ENCODE measurements at regions not wholly inside any gene's neighbourhood (a gene's known extent, or its start where the extent isn't known, plus 50 kb on each side); places are given as distances from the start of the nearest gene placed in this dataset.

DNA sequence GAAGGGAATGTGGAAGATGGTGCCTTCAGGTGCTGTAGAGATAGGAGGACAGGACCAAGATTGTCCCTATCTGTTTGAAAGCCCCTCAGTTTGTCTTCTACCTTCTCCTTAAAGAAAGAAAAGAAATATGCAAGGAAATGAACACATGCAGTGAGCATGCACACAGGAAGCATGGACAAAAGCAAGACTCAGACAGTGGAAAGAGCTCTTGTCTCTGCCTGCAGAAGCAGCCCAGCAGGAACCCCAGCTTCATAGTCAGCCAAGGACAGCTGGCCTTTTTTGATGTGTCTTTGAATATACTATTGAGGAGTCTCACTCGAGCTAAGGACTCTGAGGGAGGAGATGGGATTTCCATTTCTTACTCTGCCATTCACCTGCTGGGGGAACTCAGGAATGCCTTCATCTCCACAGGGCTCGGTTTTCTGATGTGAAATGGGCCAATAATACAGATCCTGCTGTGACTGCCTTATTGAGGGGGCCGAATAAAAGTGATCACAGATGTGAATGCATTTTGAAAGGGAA lies 132.5 kb upstream of the ADRA1B start:
- Histone ChIP-seq H3K4me1 (ENCODE audit: control insufficient read depth, insufficient read depth, low read length) (peaks cover 10% of the 10 kb centered on the region), H3K4me3 (ENCODE audit: low read length) (no peak overlapping the region), H3K27ac (ENCODE audit: low read length) (no peak overlapping the region), H3K27me3 (ENCODE audit: control insufficient read depth, insufficient read depth, low read length) (no peaks in the 10 kb centered on the region), H3K9me3 (replicated peaks; ENCODE audit: control insufficient read depth, low read depth, low read length) (no peaks in the 10 kb centered on the region), H3K36me3 (ENCODE audit: control insufficient read depth, insufficient read depth, low read length) (no peaks in the 10 kb centered on the region)
- 83% methylated on average over 1 of the region's 3 CpGs for WGBS (ENCODE audit: insufficient coverage)
- no peak for DNase-seq

DNA sequence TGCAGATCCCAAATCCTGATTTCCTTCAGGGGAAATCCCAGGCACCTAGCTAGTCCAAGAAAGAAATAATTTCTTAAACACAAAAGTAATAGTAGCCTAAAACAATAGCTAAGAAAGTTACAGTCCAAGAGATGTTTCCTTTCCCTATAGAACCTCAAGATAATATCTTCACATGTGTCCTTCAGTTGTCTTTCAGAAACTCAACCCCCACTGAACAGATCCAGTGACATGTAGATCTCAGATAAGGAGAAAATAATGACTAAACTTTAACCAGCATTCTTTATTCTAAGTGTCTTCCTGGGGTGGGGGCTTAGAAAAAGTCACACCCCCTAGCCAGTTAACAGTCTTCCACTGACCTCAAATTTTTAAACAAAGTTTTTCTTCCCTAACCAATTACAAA lies 131.3 kb upstream of the ADRA1B start:
- peaks cover 14% of the 10 kb centered on the region for H3K4me1 ChIP-seq (ENCODE audit: control insufficient read depth, insufficient read depth, low read length)
- H3K4me3 ChIP-seq (ENCODE audit: low read length) = no peak overlapping the region
- H3K36me3 ChIP-seq (ENCODE audit: control insufficient read depth, insufficient read depth, low read length) = no peaks in the 10 kb centered on the region
- no peak for DNase-seq
- no peaks in the 10 kb centered on the region for H3K27me3 ChIP-seq (ENCODE audit: control insufficient read depth, insufficient read depth, low read length)
- no peaks in the 10 kb centered on the region for H3K9me3 ChIP-seq (replicated peaks; ENCODE audit: control insufficient read depth, low read depth, low read length)
- no peak overlapping the region for H3K27ac ChIP-seq (ENCODE audit: low read length)

GRCh38 chr5:159785656-159786055 lies 130.6 kb upstream of the ADRA1B start:
- peak; percentile 88 for DNase-seq
- H3K4me1 ChIP-seq (ENCODE audit: control insufficient read depth, insufficient read depth, low read length) = peaks cover 14% of the 10 kb centered on the region
- H3K36me3 ChIP-seq (ENCODE audit: control insufficient read depth, insufficient read depth, low read length) = no peaks in the 10 kb centered on the region
- H3K27me3 ChIP-seq (ENCODE audit: control insufficient read depth, insufficient read depth, low read length) = no peaks in the 10 kb centered on the region
- no peak overlapping the region for H3K4me3 ChIP-seq (ENCODE audit: low read length)
- no peaks in the 10 kb centered on the region for H3K9me3 ChIP-seq (replicated peaks; ENCODE audit: control insufficient read depth, low read depth, low read length)
- H3K27ac ChIP-seq (ENCODE audit: low read length) = no peak overlapping the region
- 25% methylated on average over 2 of the region's 3 CpGs for WGBS (ENCODE audit: insufficient coverage)

DNA sequence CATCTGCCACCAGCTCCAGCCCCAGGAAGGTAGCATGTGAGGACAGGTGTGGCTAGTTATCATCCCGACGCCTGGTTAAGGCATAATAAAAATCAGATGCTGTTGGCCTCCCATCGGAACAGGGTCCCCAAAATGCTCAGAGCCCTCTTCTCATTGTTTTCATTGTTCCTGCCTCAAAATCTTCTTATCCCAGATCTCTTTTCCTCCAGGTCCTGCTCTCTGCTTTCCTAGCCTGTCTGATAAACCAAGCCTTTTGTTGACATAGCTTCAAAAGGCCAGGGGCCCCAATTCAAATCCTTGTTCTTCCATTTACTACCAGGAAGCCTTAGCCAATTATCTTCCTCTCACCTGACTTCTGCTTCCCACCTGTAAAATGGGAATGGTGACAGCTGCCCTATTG lies 130.1 kb upstream of the ADRA1B start:
- Histone ChIP-seq H3K27ac (ENCODE audit: low read length) (no peak overlapping the region), H3K27me3 (ENCODE audit: control insufficient read depth, insufficient read depth, low read length) (no peaks in the 10 kb centered on the region), H3K36me3 (ENCODE audit: control insufficient read depth, insufficient read depth, low read length) (no peaks in the 10 kb centered on the region), H3K9me3 (replicated peaks; ENCODE audit: control insufficient read depth, low read depth, low read length) (no peaks in the 10 kb centered on the region), H3K4me3 (ENCODE audit: low read length) (no peak overlapping the region), H3K4me1 (ENCODE audit: control insufficient read depth, insufficient read depth, low read length) (peaks cover 14% of the 10 kb centered on the region)
- no peak for DNase-seq
- WGBS (ENCODE audit: insufficient coverage) = 31% methylated on average over 3 of the region's 3 CpGs

DNA sequence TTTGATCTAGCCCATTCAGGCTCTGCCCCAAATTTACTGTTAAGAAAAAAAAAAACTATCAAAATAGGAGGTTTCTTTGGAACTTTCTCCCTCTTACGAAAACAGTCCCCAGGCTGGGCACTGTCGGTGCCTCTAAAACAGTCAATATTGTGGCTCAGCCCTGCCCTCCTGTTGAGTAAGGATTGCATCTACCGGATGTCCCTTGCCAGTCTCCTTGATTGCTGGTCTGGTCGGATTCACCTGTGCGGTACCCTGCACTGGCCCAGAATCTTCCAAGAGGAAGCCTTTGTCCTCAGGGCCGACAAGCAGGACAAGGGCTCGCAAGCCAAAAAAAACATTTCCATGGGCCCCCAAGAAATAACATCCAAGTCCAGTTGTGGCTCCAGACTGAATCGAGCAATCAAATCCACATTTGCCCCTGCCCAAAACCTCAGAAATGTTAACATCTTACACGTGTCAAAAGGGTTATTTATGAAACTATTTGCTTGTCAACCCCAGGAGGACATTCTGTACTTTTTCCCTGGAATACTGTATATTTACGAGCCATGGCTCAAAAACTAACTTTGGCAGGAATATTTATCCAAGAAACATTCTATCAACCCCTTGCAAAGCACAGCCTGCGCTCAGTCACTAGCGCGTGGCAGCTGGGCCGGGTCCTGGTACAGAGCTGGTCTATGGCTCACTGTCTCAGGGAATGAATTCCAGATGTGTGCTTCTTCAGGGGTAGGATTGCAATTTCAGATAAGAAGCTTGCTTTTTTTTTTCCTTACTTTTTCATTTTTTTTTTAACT lies 129.2 kb upstream of the ADRA1B start:
- Histone ChIP-seq H3K4me1 (ENCODE audit: control insufficient read depth, insufficient read depth, low read length) (peaks cover 14% of the 10 kb centered on the region), H3K4me3 (ENCODE audit: low read length) (no peak overlapping the region), H3K27ac (ENCODE audit: low read length) (no peak overlapping the region), H3K9me3 (replicated peaks; ENCODE audit: control insufficient read depth, low read depth, low read length) (no peaks in the 10 kb centered on the region), H3K27me3 (ENCODE audit: control insufficient read depth, insufficient read depth, low read length) (no peaks in the 10 kb centered on the region), H3K36me3 (ENCODE audit: control insufficient read depth, insufficient read depth, low read length) (no peaks in the 10 kb centered on the region)
- WGBS (ENCODE audit: insufficient coverage) = 54% methylated on average over 9 of the region's 14 CpGs
- DNase-seq = peak; percentile 74

- H3K4me1 ChIP-seq (ENCODE audit: control insufficient read depth, insufficient read depth, low read length) = peaks cover 14% of the 10 kb centered on the region
- no peaks in the 10 kb centered on the region for H3K27me3 ChIP-seq (ENCODE audit: control insufficient read depth, insufficient read depth, low read length)
- H3K4me3 ChIP-seq (ENCODE audit: low read length) = no peak overlapping the region
- no peak for DNase-seq
- no peaks in the 10 kb centered on the region for H3K9me3 ChIP-seq (replicated peaks; ENCODE audit: control insufficient read depth, low read depth, low read length)
- H3K36me3 ChIP-seq (ENCODE audit: control insufficient read depth, insufficient read depth, low read length) = no peaks in the 10 kb centered on the region
- no peak overlapping the region for H3K27ac ChIP-seq (ENCODE audit: low read length)
- no CpG with 5 or more reads among the region's 2 CpGs for WGBS (ENCODE audit: insufficient coverage)
Observed at GRCh38 chr5:159787837-159788236, 128.4 kb upstream of the ADRA1B start.

DNA sequence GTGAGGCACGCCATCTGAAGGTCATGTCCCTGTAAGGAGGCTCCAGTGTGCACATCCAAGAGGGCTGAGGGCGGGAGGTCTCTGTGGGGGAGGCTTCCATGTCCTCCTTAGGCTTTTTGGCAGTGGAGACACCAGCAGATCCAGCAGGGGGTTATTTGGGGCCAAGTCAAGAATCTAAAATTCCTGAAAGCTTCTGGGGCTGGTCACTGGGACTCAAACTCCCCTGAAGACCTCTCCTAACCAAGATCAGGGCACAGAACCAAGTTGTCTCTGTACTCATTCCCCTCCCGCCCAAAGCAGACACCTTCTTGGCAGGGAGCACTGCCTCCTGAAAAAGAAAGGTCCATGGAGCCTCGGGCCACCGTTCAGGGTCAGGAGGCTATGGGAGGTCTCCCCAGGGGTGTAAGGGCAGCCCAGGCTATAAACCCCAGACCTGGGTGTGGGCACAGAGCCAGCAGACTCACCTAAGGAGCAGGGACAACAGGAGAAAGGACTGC lies 127.4 kb upstream of the ADRA1B start:
- 39% methylated on average over 3 of the region's 5 CpGs for WGBS (ENCODE audit: insufficient coverage)
- H3K4me3 ChIP-seq (ENCODE audit: low read length) = no peak overlapping the region
- H3K9me3 ChIP-seq (replicated peaks; ENCODE audit: control insufficient read depth, low read depth, low read length) = no peaks in the 10 kb centered on the region
- DNase-seq = peak; percentile 22
- no peaks in the 10 kb centered on the region for H3K27me3 ChIP-seq (ENCODE audit: control insufficient read depth, insufficient read depth, low read length)
- H3K27ac ChIP-seq (ENCODE audit: low read length) = no peak overlapping the region
- no peaks in the 10 kb centered on the region for H3K36me3 ChIP-seq (ENCODE audit: control insufficient read depth, insufficient read depth, low read length)
- peaks cover 14% of the 10 kb centered on the region for H3K4me1 ChIP-seq (ENCODE audit: control insufficient read depth, insufficient read depth, low read length)

DNA sequence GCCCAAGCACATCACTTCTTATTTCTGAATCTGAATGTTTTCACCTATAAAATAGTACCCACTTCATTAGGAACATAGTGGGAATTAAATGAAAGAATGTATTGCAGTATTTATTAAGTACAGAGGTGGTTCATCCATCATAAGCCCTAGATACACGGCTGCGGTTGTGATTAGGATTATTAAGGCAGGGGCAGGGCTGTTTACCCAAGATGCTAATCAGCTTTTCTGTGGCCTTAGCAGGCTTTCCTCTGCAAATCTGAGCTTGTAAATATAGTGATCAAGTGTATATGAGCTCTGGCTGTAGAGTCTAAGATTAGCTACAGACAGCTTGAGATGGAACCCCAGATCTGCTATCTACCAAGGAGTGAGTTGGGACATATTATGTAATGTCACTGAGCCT lies 124.1 kb upstream of the ADRA1B start:
- WGBS (ENCODE audit: insufficient coverage) = 72% methylated on average over 2 of the region's 2 CpGs
- H3K9me3 ChIP-seq (replicated peaks; ENCODE audit: control insufficient read depth, low read depth, low read length) = no peaks in the 10 kb centered on the region

GRCh38 chr5:159797261-159797970 lies 118.9 kb upstream of the ADRA1B start:
- no peaks in the 10 kb centered on the region for H3K36me3 ChIP-seq (ENCODE audit: control insufficient read depth, insufficient read depth, low read length)
- WGBS (ENCODE audit: insufficient coverage) = no CpG with 5 or more reads among the region's 4 CpGs

More for the DNA sequence above, 124.1 kb upstream of the ADRA1B start:
- DNase-seq = no peak
- Histone ChIP-seq H3K4me3 (ENCODE audit: low read length) (no peak overlapping the region), H3K4me1 (ENCODE audit: control insufficient read depth, insufficient read depth, low read length) (peaks cover 7% of the 10 kb centered on the region), H3K27ac (ENCODE audit: low read length) (no peak overlapping the region), H3K36me3 (ENCODE audit: control insufficient read depth, insufficient read depth, low read length) (no peaks in the 10 kb centered on the region), H3K27me3 (ENCODE audit: control insufficient read depth, insufficient read depth, low read length) (no peaks in the 10 kb centered on the region)

DNA sequence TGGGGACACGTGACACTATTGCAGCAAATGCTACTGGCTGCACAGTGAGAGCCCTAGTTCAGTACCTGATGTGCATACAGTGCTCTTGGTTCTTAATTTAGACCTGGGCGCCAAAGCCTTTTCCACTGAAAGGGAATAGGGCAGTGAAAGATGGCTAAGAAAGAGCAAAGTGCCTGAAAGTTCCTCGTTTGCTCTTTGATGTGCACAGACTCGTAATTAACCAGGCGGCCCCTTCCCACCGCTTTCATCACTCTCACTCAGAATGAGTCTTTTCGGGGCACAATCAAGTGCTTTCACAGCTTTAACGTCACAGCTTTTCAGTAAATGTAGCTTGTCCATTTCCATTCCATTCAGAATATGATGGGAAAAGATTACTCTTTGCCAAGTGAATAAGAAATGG lies 116.6 kb upstream of the ADRA1B start:
- WGBS (ENCODE audit: insufficient coverage) = 48% methylated on average over 3 of the region's 8 CpGs
- Histone ChIP-seq H3K27me3 (ENCODE audit: control insufficient read depth, insufficient read depth, low read length) (no peaks in the 10 kb centered on the region), H3K4me1 (ENCODE audit: control insufficient read depth, insufficient read depth, low read length) (no peaks in the 10 kb centered on the region), H3K9me3 (replicated peaks; ENCODE audit: control insufficient read depth, low read depth, low read length) (no peaks in the 10 kb centered on the region), H3K27ac (ENCODE audit: low read length) (no peak overlapping the region), H3K4me3 (ENCODE audit: low read length) (no peak overlapping the region), H3K36me3 (ENCODE audit: control insufficient read depth, insufficient read depth, low read length) (no peaks in the 10 kb centered on the region)
- no peak for DNase-seq

More at GRCh38 chr5:159797261-159797970, 118.9 kb upstream of the ADRA1B start:
- H3K27ac ChIP-seq (ENCODE audit: low read length) = no peak overlapping the region
- no peaks in the 10 kb centered on the region for H3K4me1 ChIP-seq (ENCODE audit: control insufficient read depth, insufficient read depth, low read length)
- no peaks in the 10 kb centered on the region for H3K27me3 ChIP-seq (ENCODE audit: control insufficient read depth, insufficient read depth, low read length)
- DNase-seq = peak; percentile 40
- no peak overlapping the region for H3K4me3 ChIP-seq (ENCODE audit: low read length)
- no peaks in the 10 kb centered on the region for H3K9me3 ChIP-seq (replicated peaks; ENCODE audit: control insufficient read depth, low read depth, low read length)

Measured in muscle of leg (tissue), 3 donors.